Uterus (tissue), 2 donors: ENCODE measurements at regions not wholly inside any gene's neighbourhood (a gene's known extent, or its start where the extent isn't known, plus 50 kb on each side); places are given as distances from the start of the nearest gene placed in this dataset.

Experiments
- POLR2A ChIP-seq, 2 donors: fragments of 450-650 bp; IDR thresholded peaks; one replicate each; pipeline ENCODE4 v1.6.1; 2016; ENCODE audit warnings: antibody characterized with exemption in 2 of 2, mild to moderate bottlenecking in 1 of 2, moderate library complexity in 1 of 2
- TF ChIP-seq, protein P1 (sequence below), 4 experiments: fragments of 200-600 bp in 2 of 4; fragments of 450-650 bp in 2 of 4; sonication (generic) in 2 of 4; IDR thresholded peaks; one replicate each; pipeline ENCODE4 v1.5.1; 2016 to 2019; ENCODE audit warnings: antibody characterized with exemption in 4 of 4, mild to moderate bottlenecking in 2 of 4, moderate library complexity in 1 of 4

DNA sequence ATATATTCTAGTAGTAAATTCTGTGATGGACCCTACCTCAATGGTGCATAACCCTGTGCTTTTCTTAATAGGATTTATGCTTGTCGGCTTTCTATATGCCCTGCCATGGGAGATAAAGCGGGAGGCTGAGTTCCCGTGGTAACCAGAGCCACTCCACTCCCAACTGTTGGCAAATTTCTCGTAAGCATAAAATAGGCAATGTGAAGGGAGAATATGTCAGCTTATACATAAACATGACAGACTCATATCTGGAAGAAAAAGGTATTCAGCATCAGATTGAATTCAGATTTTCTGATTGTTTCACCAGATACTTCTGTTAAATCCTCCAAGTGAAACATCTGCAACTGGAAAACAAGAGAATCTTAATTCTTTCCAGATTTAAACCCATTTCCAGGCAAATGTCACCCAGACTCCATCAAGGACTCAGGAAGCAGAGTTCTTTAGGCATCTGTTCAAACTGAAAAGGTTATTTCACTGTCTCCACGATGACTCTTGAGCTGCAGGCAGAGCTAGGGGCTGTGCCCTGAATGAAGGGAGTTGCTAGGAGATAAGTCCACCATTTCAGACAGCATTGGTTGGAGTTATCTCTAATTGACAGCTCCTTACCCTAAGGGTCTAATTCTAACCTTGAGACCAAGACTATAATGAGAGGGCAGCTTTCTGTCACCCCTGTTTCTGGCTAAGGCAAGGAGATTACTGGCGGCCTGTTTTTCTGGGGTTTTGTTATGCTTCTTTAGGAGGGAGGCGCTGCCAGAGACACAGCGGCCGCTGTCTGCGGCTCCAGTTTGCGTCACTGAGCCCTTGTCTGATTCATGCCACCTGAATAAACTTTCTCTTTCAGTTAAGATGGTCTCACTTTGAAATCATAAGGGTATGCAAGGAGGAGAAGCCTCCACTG is 381.3 kb downstream of the SOX11 start:
- TF ChIP-seq, protein P1, sequence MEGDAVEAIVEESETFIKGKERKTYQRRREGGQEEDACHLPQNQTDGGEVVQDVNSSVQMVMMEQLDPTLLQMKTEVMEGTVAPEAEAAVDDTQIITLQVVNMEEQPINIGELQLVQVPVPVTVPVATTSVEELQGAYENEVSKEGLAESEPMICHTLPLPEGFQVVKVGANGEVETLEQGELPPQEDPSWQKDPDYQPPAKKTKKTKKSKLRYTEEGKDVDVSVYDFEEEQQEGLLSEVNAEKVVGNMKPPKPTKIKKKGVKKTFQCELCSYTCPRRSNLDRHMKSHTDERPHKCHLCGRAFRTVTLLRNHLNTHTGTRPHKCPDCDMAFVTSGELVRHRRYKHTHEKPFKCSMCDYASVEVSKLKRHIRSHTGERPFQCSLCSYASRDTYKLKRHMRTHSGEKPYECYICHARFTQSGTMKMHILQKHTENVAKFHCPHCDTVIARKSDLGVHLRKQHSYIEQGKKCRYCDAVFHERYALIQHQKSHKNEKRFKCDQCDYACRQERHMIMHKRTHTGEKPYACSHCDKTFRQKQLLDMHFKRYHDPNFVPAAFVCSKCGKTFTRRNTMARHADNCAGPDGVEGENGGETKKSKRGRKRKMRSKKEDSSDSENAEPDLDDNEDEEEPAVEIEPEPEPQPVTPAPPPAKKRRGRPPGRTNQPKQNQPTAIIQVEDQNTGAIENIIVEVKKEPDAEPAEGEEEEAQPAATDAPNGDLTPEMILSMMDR (IDR thresholded peaks at IDR 0.05) = no peak
- TF ChIP-seq POLR2A (IDR thresholded peaks at IDR 0.05) = no peak
